Activated CD4-positive, alpha-beta memory T cell treated with anti-CD3 and anti-CD28 coated beads, Interleukin-2, amount 10 ng/mL, durations not matched to agents 7 days and 5 days (primary cell): ENCODE measurements at regions not wholly inside any gene's neighbourhood (a gene's known extent, or its start where the extent isn't known, plus 50 kb on each side); places are given as distances from the start of the nearest gene placed in this dataset.
A peak's percentile ranks its signal among the peaks of the same experiment; 100 is the strongest.

ENCODE experiments used
- CTCF ChIA-PET: fragments of 350-600 bp; sonication (Branson Sonifier 250); formaldehyde crosslinking; loops from one replicate; lab custom pipeline; 2021; ENCODE audit warnings: antibody characterized with exemption, inconsistent platforms; lab: Charles Lee
- POLR2A ChIA-PET: fragments of 350-600 bp; sonication (Branson Sonifier 250); formaldehyde crosslinking; loops from one replicate; lab custom pipeline; 2021; ENCODE audit warnings: antibody characterized with exemption; lab: Charles Lee
- DNase-seq: peaks from one replicate; pipeline ENCODE4 v3.0.0-alpha.2; 2020
- H3K27ac Mint-ChIP-seq: one replicate; pipeline ENCODE4 v1.8.0; 2021; ENCODE audit warnings: mild to moderate bottlenecking, mixed read lengths
- H3K27me3 Mint-ChIP-seq: one replicate; pipeline ENCODE4 v1.8.0; 2021; ENCODE audit warnings: mixed read lengths
- H3K36me3 Mint-ChIP-seq: one replicate; pipeline ENCODE4 v1.8.0; 2021; ENCODE audit warnings: low read depth, mixed read lengths
- H3K4me1 Mint-ChIP-seq: one replicate; pipeline ENCODE4 v1.8.0; 2021; ENCODE audit warnings: mixed read lengths
- H3K4me3 Mint-ChIP-seq: one replicate; pipeline ENCODE4 v1.8.0; 2021; ENCODE audit warnings: mild to moderate bottlenecking, mixed read lengths
- H3K9me3 Mint-ChIP-seq: one replicate; pipeline ENCODE4 v1.8.0; 2021; ENCODE audit warnings: mixed read lengths

GRCh38 chr3:18645619-18646018, 220.5 kb upstream of the SATB1 start:
- POLR2A ChIA-PET, result interaction anchor here (0.8 to 5.3 kb wide), 10 partner anchors 12 to 201 kb away, joined by 3 to 26 read pairs (median 4); no protein-coding TSS in a partner anchor
- H3K36me3 Mint-ChIP-seq, result peaks cover 39% of the 10 kb centered on the region

GRCh38 chr3:18643281-18643680, 218.1 kb upstream of the SATB1 start:
- POLR2A ChIA-PET, result interaction anchor here (0.6 to 2.1 kb wide), 5 partner anchors 26 to 98 kb away, joined by 3 to 5 read pairs (median 4); no protein-coding TSS in a partner anchor
- Mint-ChIP-seq H3K27me3 (no peaks in the 10 kb centered on the region), H3K36me3 (peaks cover 40% of the 10 kb centered on the region), H3K27ac (peak overlapping the region; percentile 41), H3K9me3 (peaks cover 27% of the 10 kb centered on the region), H3K4me3 (no peak overlapping the region), H3K4me1 (peaks cover 62% of the 10 kb centered on the region)
- CTCF ChIA-PET, result no interaction called here
- no peak for DNase-seq

More at GRCh38 chr3:18645619-18646018, 220.5 kb upstream of the SATB1 start:
- no peak for DNase-seq
- H3K4me1 Mint-ChIP-seq, result peaks cover 85% of the 10 kb centered on the region
- H3K4me3 Mint-ChIP-seq, result no peak overlapping the region
- H3K9me3 Mint-ChIP-seq, result peaks cover 23% of the 10 kb centered on the region
- H3K27ac Mint-ChIP-seq, result peak overlapping the region; percentile 47
- CTCF ChIA-PET, result interaction anchor here (1.0 kb wide), 1 partner anchor 112 kb away, joined by 3 read pairs; no protein-coding TSS in a partner anchor
- no peaks in the 10 kb centered on the region for H3K27me3 Mint-ChIP-seq

- Mint-ChIP-seq H3K4me1 (peaks cover 48% of the 10 kb centered on the region), H3K27me3 (no peaks in the 10 kb centered on the region), H3K36me3 (peaks cover 47% of the 10 kb centered on the region), H3K4me3 (no peak overlapping the region), H3K9me3 (peaks cover 35% of the 10 kb centered on the region), H3K27ac (no peak overlapping the region)
- DNase-seq, result no peak
- CTCF ChIA-PET, result interaction anchor here (0.8 kb wide), 1 partner anchor 82 kb away, joined by 3 read pairs; no protein-coding TSS in a partner anchor
- POLR2A ChIA-PET, result interaction anchor here (0.9 to 2.1 kb wide), 3 partner anchors 16 to 75 kb away, joined by 3 to 5 read pairs (median 3); no protein-coding TSS in a partner anchor
Observed at GRCh38 chr3:18641916-18642315, 216.8 kb upstream of the SATB1 start.

GRCh38 chr3:18635215-18635614, 210.1 kb upstream of the SATB1 start:
- peaks cover 5% of the 10 kb centered on the region for H3K4me1 Mint-ChIP-seq
- H3K27ac Mint-ChIP-seq, result no peak overlapping the region
- peaks cover 16% of the 10 kb centered on the region for H3K36me3 Mint-ChIP-seq
- POLR2A ChIA-PET, result no interaction called here
- peaks cover 21% of the 10 kb centered on the region for H3K9me3 Mint-ChIP-seq
- H3K4me3 Mint-ChIP-seq, result no peak overlapping the region
- CTCF ChIA-PET, result no interaction called here
- no peaks in the 10 kb centered on the region for H3K27me3 Mint-ChIP-seq
- DNase-seq, result no peak

- POLR2A ChIA-PET, result no interaction called here
- Mint-ChIP-seq H3K27ac (no peak overlapping the region), H3K4me1 (peaks cover 5% of the 10 kb centered on the region), H3K9me3 (peaks cover 18% of the 10 kb centered on the region), H3K4me3 (no peak overlapping the region), H3K27me3 (no peaks in the 10 kb centered on the region), H3K36me3 (peaks cover 14% of the 10 kb centered on the region)
- CTCF ChIA-PET, result no interaction called here
- DNase-seq, result no peak
Observed at GRCh38 chr3:18634461-18634860, 209.3 kb upstream of the SATB1 start.

GRCh38 chr3:18633002-18633401, 207.9 kb upstream of the SATB1 start:
- H3K9me3 Mint-ChIP-seq, result peaks cover 16% of the 10 kb centered on the region
- peaks cover 11% of the 10 kb centered on the region for H3K36me3 Mint-ChIP-seq
- ChIA-PET POLR2A (interaction anchor here (0.9 kb wide), 1 partner anchor 25 kb away, joined by 3 read pairs; no protein-coding TSS in a partner anchor), CTCF (no interaction called here)
- DNase-seq, result no peak
- H3K27ac Mint-ChIP-seq, result no peak overlapping the region
- peaks cover 5% of the 10 kb centered on the region for H3K4me1 Mint-ChIP-seq
- H3K27me3 Mint-ChIP-seq, result no peaks in the 10 kb centered on the region
- H3K4me3 Mint-ChIP-seq, result no peak overlapping the region

GRCh38 chr3:18630295-18630694, 205.2 kb upstream of the SATB1 start:
- no peaks in the 10 kb centered on the region for H3K27me3 Mint-ChIP-seq
- POLR2A ChIA-PET, result no interaction called here
- no peak overlapping the region for H3K4me3 Mint-ChIP-seq
- DNase-seq, result no peak
- H3K27ac Mint-ChIP-seq, result no peak overlapping the region
- CTCF ChIA-PET, result no interaction called here
- peaks cover 10% of the 10 kb centered on the region for H3K9me3 Mint-ChIP-seq
- H3K4me1 Mint-ChIP-seq, result peaks cover 5% of the 10 kb centered on the region
- H3K36me3 Mint-ChIP-seq, result peaks cover 13% of the 10 kb centered on the region

- Mint-ChIP-seq H3K4me1 (no peaks in the 10 kb centered on the region), H3K27me3 (no peaks in the 10 kb centered on the region), H3K9me3 (peaks cover 8% of the 10 kb centered on the region), H3K36me3 (peaks cover 7% of the 10 kb centered on the region), H3K4me3 (no peak overlapping the region), H3K27ac (no peak overlapping the region)
- ChIA-PET POLR2A (no interaction called here), CTCF (no interaction called here)
- DNase-seq, result no peak
Observed at GRCh38 chr3:18625085-18625484, 199.9 kb upstream of the SATB1 start.

- POLR2A ChIA-PET, result no interaction called here
- Mint-ChIP-seq H3K36me3 (peaks cover 7% of the 10 kb centered on the region), H3K4me1 (no peaks in the 10 kb centered on the region), H3K4me3 (no peak overlapping the region), H3K27ac (no peak overlapping the region), H3K27me3 (no peaks in the 10 kb centered on the region), H3K9me3 (peaks cover 8% of the 10 kb centered on the region)
- CTCF ChIA-PET, result no interaction called here
- DNase-seq, result no peak
Observed at GRCh38 chr3:18623220-18623619, 198.1 kb upstream of the SATB1 start.

- POLR2A ChIA-PET, result no interaction called here
- CTCF ChIA-PET, result no interaction called here
- no peaks in the 10 kb centered on the region for H3K27me3 Mint-ChIP-seq
- no peaks in the 10 kb centered on the region for H3K36me3 Mint-ChIP-seq
- H3K27ac Mint-ChIP-seq, result no peak overlapping the region
- no peak overlapping the region for H3K4me3 Mint-ChIP-seq
- no peak for DNase-seq
- H3K4me1 Mint-ChIP-seq, result no peaks in the 10 kb centered on the region
- H3K9me3 Mint-ChIP-seq, result peaks cover 9% of the 10 kb centered on the region
Observed at GRCh38 chr3:18618723-18619122, 193.6 kb upstream of the SATB1 start.

- DNase-seq, result no peak
- Mint-ChIP-seq H3K27ac (no peak overlapping the region), H3K9me3 (peaks cover 16% of the 10 kb centered on the region), H3K4me3 (no peak overlapping the region), H3K36me3 (peaks cover 14% of the 10 kb centered on the region), H3K27me3 (no peaks in the 10 kb centered on the region), H3K4me1 (no peaks in the 10 kb centered on the region)
- ChIA-PET POLR2A (no interaction called here), CTCF (no interaction called here)
Observed at GRCh38 chr3:18611991-18612390, 186.9 kb upstream of the SATB1 start.

- Mint-ChIP-seq H3K27me3 (no peaks in the 10 kb centered on the region), H3K27ac (no peak overlapping the region), H3K9me3 (peaks cover 12% of the 10 kb centered on the region), H3K4me3 (no peak overlapping the region), H3K36me3 (peaks cover 14% of the 10 kb centered on the region), H3K4me1 (no peaks in the 10 kb centered on the region)
- CTCF ChIA-PET, result no interaction called here
- DNase-seq, result no peak
- POLR2A ChIA-PET, result no interaction called here
Observed at GRCh38 chr3:18609187-18609586, 184.0 kb upstream of the SATB1 start.

GRCh38 chr3:18597919-18598318, 172.8 kb upstream of the SATB1 start:
- no peaks in the 10 kb centered on the region for H3K4me1 Mint-ChIP-seq
- no peak overlapping the region for H3K27ac Mint-ChIP-seq
- H3K27me3 Mint-ChIP-seq, result no peaks in the 10 kb centered on the region
- ChIA-PET POLR2A (no interaction called here), CTCF (no interaction called here)
- peaks cover 30% of the 10 kb centered on the region for H3K9me3 Mint-ChIP-seq
- H3K4me3 Mint-ChIP-seq, result no peak overlapping the region
- peaks cover 26% of the 10 kb centered on the region for H3K36me3 Mint-ChIP-seq
- DNase-seq, result no peak

- peaks cover 13% of the 10 kb centered on the region for H3K9me3 Mint-ChIP-seq
- POLR2A ChIA-PET, result no interaction called here
- no peak overlapping the region for H3K4me3 Mint-ChIP-seq
- no peak for DNase-seq
- H3K36me3 Mint-ChIP-seq, result peaks cover 8% of the 10 kb centered on the region
- H3K4me1 Mint-ChIP-seq, result no peaks in the 10 kb centered on the region
- CTCF ChIA-PET, result no interaction called here
- no peaks in the 10 kb centered on the region for H3K27me3 Mint-ChIP-seq
- H3K27ac Mint-ChIP-seq, result no peak overlapping the region
Observed at GRCh38 chr3:18593231-18593630, 168.1 kb upstream of the SATB1 start.
